ENCODE measurements at regions not wholly inside any gene's neighbourhood (a gene's known extent, or its start where the extent isn't known, plus 50 kb on each side); places are given as distances from the start of the nearest gene placed in this dataset.

GRCh38 chr13:21966014-21966413 lies 295.1 kb downstream of the FGF9 start:
- DNase-seq (ENCODE audit: low spot score): no peak

- no peak for DNase-seq (ENCODE audit: low spot score)
Observed at GRCh38 chr13:21967871-21968270, 297.0 kb downstream of the FGF9 start.

- no peak for DNase-seq (ENCODE audit: low spot score)
Observed at GRCh38 chr13:21970172-21970571, 299.3 kb downstream of the FGF9 start.

- DNase-seq (ENCODE audit: low spot score): no peak
Observed at GRCh38 chr13:21970918-21971317, 300.0 kb downstream of the FGF9 start.

- DNase-seq (ENCODE audit: low spot score): no peak
Observed at GRCh38 chr13:21971662-21972621, 301.1 kb downstream of the FGF9 start.

GRCh38 chr13:21973437-21974125 lies 302.7 kb downstream of the FGF9 start:
- no peak for DNase-seq (ENCODE audit: low spot score)

- no peak for DNase-seq (ENCODE audit: low spot score)
Observed at GRCh38 chr13:21974741-21975140, 303.9 kb downstream of the FGF9 start.

GRCh38 chr13:21976159-21976558 lies 305.3 kb downstream of the FGF9 start:
- DNase-seq (ENCODE audit: low spot score): no peak

GRCh38 chr13:21979161-21979806 lies 308.4 kb downstream of the FGF9 start:
- no peak for DNase-seq (ENCODE audit: low spot score)

GRCh38 chr13:21980049-21980448 lies 309.2 kb downstream of the FGF9 start:
- no peak for DNase-seq (ENCODE audit: low spot score)

GRCh38 chr13:21984156-21984555 lies 313.3 kb downstream of the FGF9 start:
- DNase-seq (ENCODE audit: low spot score): no peak

GRCh38 chr13:21986602-21987001 lies 315.7 kb downstream of the FGF9 start:
- DNase-seq (ENCODE audit: low spot score): no peak

GRCh38 chr13:21987793-21988192 lies 316.9 kb downstream of the FGF9 start:
- DNase-seq (ENCODE audit: low spot score): no peak

GRCh38 chr13:21988624-21989023 lies 317.8 kb downstream of the FGF9 start:
- no peak for DNase-seq (ENCODE audit: low spot score)

- no peak for DNase-seq (ENCODE audit: low spot score)
Observed at GRCh38 chr13:21996049-21996448, 325.2 kb downstream of the FGF9 start.

- DNase-seq (ENCODE audit: low spot score): no peak
Observed at GRCh38 chr13:21997726-21998125, 326.9 kb downstream of the FGF9 start.

- no peak for DNase-seq (ENCODE audit: low spot score)
Observed at GRCh38 chr13:21998279-21998990, 327.6 kb downstream of the FGF9 start.

- no peak for DNase-seq (ENCODE audit: low spot score)
Observed at GRCh38 chr13:21999666-22000065, 328.8 kb downstream of the FGF9 start.

GRCh38 chr13:22000191-22000590 lies 329.3 kb downstream of the FGF9 start:
- DNase-seq (ENCODE audit: low spot score): no peak

- DNase-seq (ENCODE audit: low spot score): no peak
Observed at GRCh38 chr13:22001336-22001735, 330.5 kb downstream of the FGF9 start.

- DNase-seq (ENCODE audit: low spot score): no peak
Observed at GRCh38 chr13:22002893-22003292, 332.0 kb downstream of the FGF9 start.

- DNase-seq (ENCODE audit: low spot score): no peak
Observed at GRCh38 chr13:22009500-22009899, 338.6 kb downstream of the FGF9 start.
